ENCODE measurements at regions not wholly inside any gene's neighbourhood (a gene's known extent, or its start where the extent isn't known, plus 50 kb on each side); places are given as distances from the start of the nearest gene placed in this dataset.

DNA sequence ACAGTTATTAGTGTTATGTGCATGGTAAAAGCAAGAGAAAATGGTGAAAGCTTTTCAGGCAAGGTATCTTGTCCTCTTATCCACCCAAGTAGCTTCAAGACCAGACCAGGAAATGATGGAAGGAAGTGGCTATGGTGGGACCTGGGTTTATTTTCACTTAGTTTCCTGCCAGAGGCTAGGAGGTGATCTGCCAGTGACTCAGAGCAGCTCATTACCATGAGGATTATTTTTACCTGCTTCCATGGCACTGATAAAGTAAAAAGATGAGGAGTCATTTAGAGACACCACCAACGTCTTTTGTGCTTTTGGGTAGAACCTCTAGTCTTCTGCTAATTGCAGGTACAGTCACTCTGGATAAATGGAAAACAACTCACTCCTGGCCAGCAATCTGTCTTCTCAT is 339.9 kb upstream of the KIRREL3 start:
- DNase-seq: no peak

DNA sequence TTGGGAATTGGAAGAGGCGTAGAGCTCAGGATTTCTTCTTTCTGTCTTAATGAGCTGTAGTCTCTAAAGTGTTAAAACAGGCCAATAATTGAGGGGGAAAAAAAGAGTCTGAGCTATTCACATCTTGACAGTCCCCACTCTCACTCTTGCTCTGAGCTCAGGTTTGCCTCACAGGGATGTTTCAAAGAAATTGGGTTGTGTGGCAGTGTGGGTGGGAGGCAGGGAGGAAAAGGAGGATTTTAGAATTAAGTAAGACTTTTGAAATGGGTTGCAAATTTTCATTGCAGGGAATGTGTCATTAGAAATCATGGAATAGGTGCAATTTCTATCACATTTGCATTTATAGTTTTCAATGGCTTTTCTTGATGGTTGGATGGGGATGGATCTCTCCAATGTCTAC is 338.8 kb upstream of the KIRREL3 start:
- no peak for DNase-seq

DNA sequence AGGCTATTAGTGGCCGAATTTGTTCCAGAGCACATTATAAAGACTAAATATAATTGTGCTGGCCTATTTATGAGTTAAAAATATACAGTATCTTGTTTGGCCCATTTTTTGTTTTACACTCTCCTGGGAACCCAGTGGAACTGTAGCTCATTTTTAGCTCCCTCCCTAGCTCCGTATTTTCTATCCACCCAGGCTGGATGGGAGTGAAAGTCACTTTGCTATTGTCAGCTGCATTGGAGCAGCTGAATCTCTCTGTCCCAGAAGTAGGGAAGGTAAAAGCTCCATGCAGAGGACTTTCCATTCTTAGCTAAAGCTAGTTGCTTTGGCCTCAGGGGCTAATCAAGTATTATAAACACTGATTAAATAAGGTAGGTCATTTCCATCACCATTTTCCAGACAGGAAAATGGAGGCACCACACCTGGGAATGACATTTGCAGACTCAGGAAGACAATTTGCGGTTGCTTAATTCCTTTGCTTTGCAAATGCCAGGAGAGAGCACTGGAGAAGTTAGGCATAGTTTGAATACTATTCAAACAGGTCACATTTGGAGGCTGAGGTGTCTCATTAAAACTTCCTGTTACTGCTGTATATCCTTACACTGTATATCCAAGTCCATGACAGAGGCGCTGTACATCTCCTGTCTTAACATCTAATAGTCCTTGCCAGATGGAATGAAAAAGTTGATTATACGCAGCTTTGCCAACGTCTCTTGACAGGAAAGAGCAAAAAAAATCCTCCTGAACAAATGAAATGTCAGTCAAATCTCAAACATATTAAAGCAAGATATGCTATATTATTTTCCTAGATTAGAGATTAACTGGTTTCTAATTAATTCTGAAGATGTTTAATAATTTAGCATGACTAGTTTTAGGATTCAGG is 338.1 kb upstream of the KIRREL3 start:
- no peak for DNase-seq

DNA sequence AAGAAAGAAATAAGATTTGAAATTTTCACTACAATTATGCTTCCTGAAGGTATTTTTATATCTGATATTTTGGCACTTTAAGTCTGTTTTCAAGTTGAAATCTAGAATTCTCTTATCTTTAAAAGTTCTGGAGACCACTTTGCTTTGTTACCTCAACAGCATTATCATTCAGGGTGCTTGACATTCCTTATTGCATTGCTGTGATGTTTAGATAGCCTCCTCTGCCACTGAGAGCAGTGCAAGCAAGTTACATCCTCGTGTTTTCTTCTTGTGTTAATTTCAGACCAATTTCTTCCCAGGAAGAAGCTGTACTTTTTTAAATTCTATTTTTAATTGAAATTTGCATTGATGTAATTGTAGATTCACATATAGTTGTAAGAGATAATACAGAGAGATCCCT is 333.9 kb upstream of the KIRREL3 start:
- DNase-seq: no peak

DNA sequence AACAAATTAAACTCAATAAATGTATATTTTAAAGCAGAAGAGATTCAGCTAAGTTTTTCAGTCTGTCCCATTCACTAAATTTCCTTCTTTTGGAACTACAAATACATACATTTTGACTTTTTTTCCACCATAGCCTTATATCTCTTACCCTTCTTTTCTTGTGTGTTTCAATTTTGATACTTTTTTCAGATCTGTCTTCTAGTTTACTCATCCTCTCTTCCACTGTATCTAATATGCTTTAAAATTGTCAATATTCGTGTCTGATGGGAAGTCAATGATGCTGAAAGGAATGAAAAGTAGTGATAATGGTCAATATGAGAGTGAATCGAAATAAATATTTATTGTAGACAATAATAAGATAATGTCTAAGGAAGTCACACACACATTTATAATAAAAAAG is 332.3 kb upstream of the KIRREL3 start:
- DNase-seq: no peak

- no peak for DNase-seq
Measured at GRCh38 chr11:127330044-127330443, 329.5 kb upstream of the KIRREL3 start.

DNA sequence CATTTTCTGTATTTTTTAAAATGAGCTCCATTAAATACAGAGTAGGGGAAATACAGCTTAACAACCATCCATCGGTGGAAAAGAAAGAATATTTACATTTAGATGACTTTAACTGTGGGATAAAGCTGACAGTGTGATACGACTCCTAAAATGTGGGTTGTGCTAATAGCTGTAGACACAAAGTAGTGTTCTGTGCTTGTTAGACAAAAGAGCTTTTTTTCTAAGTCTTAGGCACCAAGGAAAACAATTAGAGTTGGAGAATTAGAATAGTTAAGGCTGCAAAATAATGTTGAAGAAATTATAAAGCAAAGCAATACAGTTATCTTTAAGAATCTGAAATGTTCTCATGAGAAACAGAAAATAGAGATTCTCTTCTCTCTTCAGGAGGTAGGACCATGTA is 307.7 kb upstream of the KIRREL3 start:
- DNase-seq: no peak

GRCh38 chr11:127307700-127308099 is 307.1 kb upstream of the KIRREL3 start:
- no peak for DNase-seq

DNA sequence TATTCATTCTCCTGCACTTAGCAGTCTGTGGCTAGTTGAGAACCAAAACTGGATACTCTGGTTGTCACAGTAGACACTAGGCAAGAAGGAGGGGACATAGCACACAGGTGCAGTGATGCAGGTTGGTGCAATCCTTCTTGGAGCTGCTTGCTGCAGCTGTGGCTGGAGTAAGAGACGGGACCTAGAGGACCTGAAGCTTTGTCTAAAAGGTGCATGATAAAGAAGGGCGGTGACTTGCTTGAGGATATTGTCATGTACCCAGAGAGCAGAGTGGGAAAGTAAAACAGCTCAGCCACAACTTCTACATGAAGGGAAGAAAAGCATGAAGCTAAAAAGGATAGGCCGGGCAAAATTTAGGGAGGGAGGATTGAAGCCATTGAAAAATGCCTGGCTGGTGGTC is 304.1 kb upstream of the KIRREL3 start:
- DNase-seq: no peak

GRCh38 chr11:127288926-127289325 is 288.4 kb upstream of the KIRREL3 start:
- DNase-seq: no peak

DNA sequence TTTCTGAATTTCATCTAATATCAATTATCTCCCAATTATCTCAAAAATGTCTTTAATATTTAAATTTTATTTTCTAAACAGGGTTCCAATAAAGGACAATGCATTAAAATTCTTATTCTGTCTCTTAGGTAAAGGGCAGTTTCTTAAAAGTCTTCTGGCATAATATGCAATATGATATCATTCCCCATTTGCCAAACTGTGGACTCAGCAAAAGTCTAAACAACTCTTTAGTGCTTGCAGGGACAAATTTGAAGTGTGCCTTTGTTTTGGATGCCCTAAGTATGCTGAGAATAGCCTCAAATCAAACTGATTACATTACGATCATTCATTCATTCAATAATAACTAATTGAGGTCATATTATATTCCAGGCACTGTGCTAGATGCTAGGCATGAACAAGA is 281.0 kb upstream of the KIRREL3 start:
- DNase-seq: no peak

DNA sequence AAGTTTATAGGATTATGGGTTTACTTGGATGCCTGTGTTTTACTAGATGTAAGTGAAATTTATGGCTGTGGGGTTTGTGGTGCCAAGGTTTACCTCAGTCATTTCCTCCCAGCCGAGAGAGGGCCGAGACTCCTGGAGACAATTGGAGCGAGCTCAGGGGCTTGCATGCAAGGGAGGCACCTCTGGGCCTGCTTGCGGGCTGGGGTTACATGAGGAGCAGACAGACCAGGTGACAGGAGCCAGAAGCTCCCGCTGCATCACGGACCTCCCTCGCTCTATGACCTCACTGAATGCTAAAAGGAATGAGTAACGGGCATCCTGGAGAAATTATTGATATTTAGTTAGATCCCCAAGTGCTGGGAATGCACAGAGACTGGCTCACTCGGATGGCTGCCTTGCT is 275.2 kb upstream of the KIRREL3 start:
- no peak for DNase-seq

DNA sequence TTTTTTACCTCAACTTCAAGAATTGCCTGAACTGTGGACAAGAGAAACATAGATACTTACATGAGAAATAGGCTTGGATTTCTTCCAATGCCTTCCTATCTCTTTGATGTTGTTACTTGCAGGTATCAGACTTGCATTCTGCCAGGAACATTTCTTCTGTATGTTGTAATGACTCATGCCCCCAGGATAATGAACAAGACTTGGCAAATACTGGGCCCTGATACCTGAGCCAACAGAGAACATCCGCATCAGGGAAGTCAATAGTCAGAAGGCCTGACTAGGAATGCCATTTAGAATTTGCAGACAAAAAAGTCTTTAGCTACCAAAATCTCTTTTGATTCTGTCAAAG is 273.7 kb upstream of the KIRREL3 start:
- no peak for DNase-seq

DNA sequence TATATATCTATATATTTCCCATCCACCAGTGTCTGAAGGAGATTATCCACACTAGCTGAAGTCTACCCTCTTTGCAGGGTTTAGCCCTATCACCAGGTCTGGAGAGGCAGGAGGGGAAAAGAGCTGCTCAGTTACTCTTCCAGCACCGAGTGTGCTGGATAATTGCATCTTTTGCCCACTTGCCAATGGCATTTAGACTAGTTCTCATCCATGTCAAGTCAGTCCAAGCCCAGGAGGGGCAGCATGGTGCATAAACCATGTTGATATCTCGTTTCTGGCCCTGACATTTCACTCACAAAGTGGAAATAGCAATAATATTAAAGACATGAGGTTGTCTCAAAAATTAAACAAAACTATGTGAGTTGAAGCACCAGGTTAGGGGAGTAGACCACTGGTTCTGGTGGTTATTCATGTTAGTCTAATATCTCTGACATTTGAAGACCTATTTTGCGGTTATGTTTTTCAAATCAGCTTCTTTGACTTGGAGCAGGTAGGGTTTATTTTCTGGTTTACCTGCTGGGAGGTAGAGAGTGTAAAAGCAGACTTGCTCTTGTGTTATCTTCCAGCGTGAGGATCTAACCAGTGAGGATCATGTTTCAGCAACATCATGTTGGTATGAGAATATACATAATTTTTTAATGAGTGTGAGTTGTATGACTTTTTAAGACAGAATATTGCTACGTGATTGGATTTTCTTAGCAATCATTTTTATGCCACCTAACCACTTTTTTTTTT is 273.2 kb upstream of the KIRREL3 start:
- no peak for DNase-seq

DNA sequence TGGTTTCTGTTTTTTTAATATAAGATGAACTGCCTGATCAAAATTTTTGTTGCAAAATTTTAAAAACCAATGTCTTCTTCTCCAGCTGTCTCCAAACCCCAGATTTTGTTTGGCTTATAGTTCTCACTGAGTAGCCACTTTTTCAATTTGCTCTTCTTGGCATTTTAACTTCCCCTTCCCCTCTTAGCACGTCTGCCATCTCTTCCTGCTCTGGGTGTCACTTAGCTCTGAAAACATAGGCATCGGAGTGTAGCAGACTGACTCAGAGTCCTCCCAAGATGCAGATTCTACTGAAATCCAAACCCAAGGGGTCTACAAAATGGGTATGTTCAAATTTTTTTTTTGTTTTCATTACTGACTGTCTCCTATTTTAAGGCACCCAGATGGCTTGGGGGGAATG is 270.3 kb upstream of the KIRREL3 start:
- no peak for DNase-seq

- DNase-seq: no peak
Measured at GRCh38 chr11:127269911-127270310, 269.3 kb upstream of the KIRREL3 start.

- no peak for DNase-seq
Measured at GRCh38 chr11:127268932-127269331, 268.4 kb upstream of the KIRREL3 start.

DNA sequence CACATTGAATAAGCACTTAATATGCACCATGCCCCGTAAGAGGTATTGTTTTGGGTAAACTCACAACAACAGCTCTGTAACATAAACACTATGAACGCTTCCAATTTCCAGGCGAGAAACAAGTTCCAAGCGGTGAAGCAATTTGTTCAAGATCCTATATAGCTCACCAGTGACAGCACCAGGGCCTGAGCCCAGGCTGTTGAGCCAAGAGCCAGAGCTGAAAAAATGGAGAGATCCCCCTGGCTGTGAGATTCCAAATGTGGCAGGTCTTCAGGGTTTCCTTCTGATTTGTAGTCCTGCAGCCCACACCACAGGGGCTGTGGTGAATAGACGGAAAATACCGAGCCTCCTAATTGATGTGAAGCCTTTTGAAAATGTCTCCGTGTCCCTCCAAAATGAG is 268.0 kb upstream of the KIRREL3 start:
- DNase-seq: no peak

- DNase-seq: no peak
Measured at GRCh38 chr11:127259102-127259501, 258.5 kb upstream of the KIRREL3 start.

GRCh38 chr11:127255209-127255608 is 254.6 kb upstream of the KIRREL3 start:
- no peak for DNase-seq

DNA sequence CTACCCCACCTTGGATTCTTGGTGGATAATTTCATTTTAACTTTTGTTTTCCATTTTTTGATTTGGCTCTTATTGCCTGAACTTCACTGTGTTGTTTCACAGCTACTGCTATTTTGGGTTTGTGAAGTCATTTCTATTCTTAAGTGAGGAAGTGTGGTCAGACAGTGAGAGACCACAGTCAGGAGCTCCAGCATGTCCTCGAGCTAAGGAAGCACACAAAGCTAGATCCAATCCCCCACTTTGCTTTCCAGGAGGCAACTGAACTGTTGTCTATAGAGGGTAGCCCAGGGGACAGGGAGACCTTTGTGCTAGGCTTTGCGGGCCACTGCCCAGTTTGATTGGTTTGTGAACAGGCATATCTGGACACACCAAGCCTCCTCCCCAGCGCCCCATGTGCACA is 251.8 kb upstream of the KIRREL3 start:
- no peak for DNase-seq

DNA sequence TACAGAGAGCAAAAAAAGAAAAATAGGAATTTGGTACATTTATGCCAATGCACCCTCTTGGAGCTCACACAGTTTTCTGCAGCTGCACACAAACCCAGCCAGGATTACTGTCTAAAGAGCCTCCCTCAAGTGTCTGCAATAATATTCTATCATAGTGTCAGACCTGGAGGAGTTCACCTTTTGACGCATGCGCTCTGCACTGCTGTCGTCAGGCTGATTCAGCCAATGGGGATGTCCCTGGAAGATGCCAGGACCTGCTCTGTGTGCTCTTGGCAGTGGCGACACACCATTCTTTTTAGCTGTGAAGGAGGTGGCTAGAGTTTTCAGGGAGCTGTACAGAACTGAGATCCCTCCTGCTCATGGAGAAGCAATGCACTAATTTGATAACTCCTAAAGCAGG is 249.0 kb upstream of the KIRREL3 start:
- no peak for DNase-seq

DNA sequence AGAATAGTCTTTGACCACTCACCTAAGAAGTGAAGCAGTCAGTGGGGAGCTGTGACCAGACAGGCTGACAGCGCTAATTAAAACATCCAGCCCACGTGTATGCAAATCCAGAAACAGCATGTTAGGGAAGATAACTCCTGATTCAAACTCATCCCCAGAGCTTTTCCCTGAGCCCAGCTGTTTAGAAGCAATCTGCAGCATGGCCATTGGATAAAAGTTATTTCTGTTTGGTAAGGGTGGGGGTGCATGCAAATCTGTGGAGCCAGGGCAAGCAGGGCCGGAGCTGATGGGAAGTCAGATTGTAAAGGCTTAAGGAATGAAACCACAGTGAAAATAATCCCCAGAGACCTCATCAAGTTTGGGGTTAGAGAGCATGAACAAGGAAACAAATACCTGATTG is 247.9 kb upstream of the KIRREL3 start:
- DNase-seq: no peak

- DNase-seq: no peak
Measured at GRCh38 chr11:127247261-127247851, 246.8 kb upstream of the KIRREL3 start.
